AG08395 (cell line): ENCODE measurements at regions not wholly inside any gene's neighbourhood (a gene's known extent, or its start where the extent isn't known, plus 50 kb on each side); places are given as distances from the start of the nearest gene placed in this dataset.

Experiments
- DNase-seq: peaks from one replicate; pipeline ENCODE4 v3.0.0; 2012; ENCODE audit warnings: mixed read lengths, low spot score

- DNase-seq = no peak
Observed at GRCh38 chr1:86296305-86297205, 99.6 kb downstream of the ODF2L start.

GRCh38 chr1:86289746-86290145, 106.4 kb downstream of the ODF2L start:
- DNase-seq = no peak

GRCh38 chr1:86289161-86289560, 107.0 kb downstream of the ODF2L start:
- no peak for DNase-seq

- DNase-seq = no peak
Observed at GRCh38 chr1:86288586-86289147, 107.5 kb downstream of the ODF2L start.

GRCh38 chr1:86285796-86286195, 110.3 kb downstream of the ODF2L start:
- DNase-seq = no peak

- no peak for DNase-seq
Observed at GRCh38 chr1:86282611-86283010, 113.5 kb downstream of the ODF2L start.

- DNase-seq = no peak
Observed at GRCh38 chr1:86277936-86278335, 118.2 kb downstream of the ODF2L start.

- no peak for DNase-seq
Observed at GRCh38 chr1:86273066-86273465, 116.5 kb upstream of the COL24A1 start.

GRCh38 chr1:86272083-86272482, 115.5 kb upstream of the COL24A1 start:
- no peak for DNase-seq

- no peak for DNase-seq
Observed at GRCh38 chr1:86271046-86271445, 114.5 kb upstream of the COL24A1 start.

- no peak for DNase-seq
Observed at GRCh38 chr1:86263101-86263500, 106.5 kb upstream of the COL24A1 start.

- DNase-seq = no peak
Observed at GRCh38 chr1:86260476-86260875, 103.9 kb upstream of the COL24A1 start.

GRCh38 chr1:86259390-86259789, 102.8 kb upstream of the COL24A1 start:
- peak; percentile 15 for DNase-seq

GRCh38 chr1:86258101-86258500, 101.5 kb upstream of the COL24A1 start:
- peak; percentile 31 for DNase-seq

GRCh38 chr1:86247597-86248279, 91.2 kb upstream of the COL24A1 start:
- peak; percentile 71 for DNase-seq

GRCh38 chr1:86245566-86246190, 89.1 kb upstream of the COL24A1 start:
- DNase-seq = no peak

GRCh38 chr1:86239894-86240293, 83.3 kb upstream of the COL24A1 start:
- no peak for DNase-seq

- DNase-seq = no peak
Observed at GRCh38 chr1:86239490-86239889, 82.9 kb upstream of the COL24A1 start.

GRCh38 chr1:86238226-86238625, 81.7 kb upstream of the COL24A1 start:
- no peak for DNase-seq

- no peak for DNase-seq
Observed at GRCh38 chr1:86235852-86236251, 79.3 kb upstream of the COL24A1 start.

GRCh38 chr1:86233403-86233802, 76.8 kb upstream of the COL24A1 start:
- no peak for DNase-seq

- peak; percentile 6 for DNase-seq
Observed at GRCh38 chr1:86231076-86231475, 74.5 kb upstream of the COL24A1 start.
